ENCODE measurements at regions not wholly inside any gene's neighbourhood (a gene's known extent, or its start where the extent isn't known, plus 50 kb on each side); places are given as distances from the start of the nearest gene placed in this dataset.

GRCh38 chr16:79271583-79271982, 329.0 kb downstream of the MAF start:
- CTCF ChIA-PET = interaction anchor here (0.5 kb wide), 1 partner anchor 1356 kb away, joined by 4 read pairs; no protein-coding TSS in a partner anchor
- Histone ChIP-seq H2AFZ (replicated peaks; ENCODE audit: low read length, poor library complexity) (no peak overlapping the region), H2AK9ac (replicated peaks; ENCODE audit: low read depth, low read length, poor library complexity) (no peak overlapping the region), H2AK5ac (ENCODE audit: low read depth, low read length) (no peak overlapping the region), H3K14ac (replicated peaks; ENCODE audit: low read depth, low read length) (no peak overlapping the region), H3K4me3 (ENCODE audit: insufficient read depth, low read depth, low read length) (no peak overlapping the region), H3K56ac (ENCODE audit: extremely low read depth, insufficient read depth, low read length) (no peak overlapping the region), H4K5ac (ENCODE audit: low read depth, low read length) (no peak overlapping the region), H3K4ac (ENCODE audit: low read depth, low read length) (no peak overlapping the region), H3K9me1 (ENCODE audit: insufficient read depth, low read length) (no peaks in the 10 kb centered on the region), H2BK120ac (ENCODE audit: low read depth, low read length) (no peak overlapping the region), H2BK5ac (ENCODE audit: low read depth, low read length, poor library complexity, severe bottlenecking) (no peak overlapping the region), H2BK15ac (ENCODE audit: low read depth, low read length) (no peak overlapping the region), H3K9me3 (ENCODE audit: control insufficient read depth, insufficient read depth, low read length) (peaks cover 22% of the 10 kb centered on the region), H4K91ac (ENCODE audit: insufficient read depth, low read depth, low read length) (no peak overlapping the region), H3K79me1 (ENCODE audit: low read depth in 1 of 2, low read length in 2 of 2) (no peaks in the 10 kb centered on the region), H3K36me3 (ENCODE audit: control insufficient read depth, insufficient read depth, low read length) (no peaks in the 10 kb centered on the region), H3K9ac (ENCODE audit: low read depth, low read length) (no peak overlapping the region), H3K18ac (ENCODE audit: low read depth, low read length) (no peak overlapping the region), H3K27me3 (ENCODE audit: control insufficient read depth, insufficient read depth, low read length) (no peaks in the 10 kb centered on the region), H4K8ac (ENCODE audit: low read depth in 2 of 2, low read length in 2 of 2) (no peak overlapping the region), H3K4me1 (ENCODE audit: control insufficient read depth, insufficient read depth, low read length) (no peaks in the 10 kb centered on the region), H4K20me1 (ENCODE audit: insufficient read depth, low read length) (no peaks in the 10 kb centered on the region), H3K27ac (ENCODE audit: insufficient read depth, low read length) (no peak overlapping the region), H2BK20ac (ENCODE audit: low read depth, low read length) (no peak overlapping the region), H3K23ac (ENCODE audit: low read depth, low read length) (no peak overlapping the region), H3K4me2 (ENCODE audit: low read depth, low read length) (no peak overlapping the region)
- ATAC-seq (ENCODE audit: low read depth) (no peak), DNase-seq (no peak)
- in situ Hi-C loops (cut with MboI; ENCODE audit: low sequenced_read_pairs) (no loop called here), intact Hi-C loops (cut with micrococcal nuclease) (no loop called here), dilution Hi-C loops (cut with HindIII; ENCODE audit: low sequenced_read_pairs, unreplicated experiment) (no loop called here)
- no TSS peak for BruUV-seq (replicated peaks)
- WGBS, 2 experiments (ENCODE audit: extremely low coverage in 2 of 2, insufficient read length in 1 of 2) = no CpG with 5 or more reads among the region's 1 CpG
- POLR2A ChIA-PET (ENCODE audit: unreplicated experiment) = no interaction called here
- peak; percentile 94 for TF ChIP-seq MAFK (IDR thresholded peaks at IDR 0.05; ENCODE audit: low read depth, low read length)
- no peak for TF ChIP-seq USF2 (IDR thresholded peaks at IDR 0.05; ENCODE audit: low read depth, low read length)
- no peak for TF ChIP-seq RFX5 (IDR thresholded peaks at IDR 0.05; ENCODE audit: low read depth, low read length)
